IMR-90 (cell line): ENCODE measurements at regions not wholly inside any gene's neighbourhood (a gene's known extent, or its start where the extent isn't known, plus 50 kb on each side); places are given as distances from the start of the nearest gene placed in this dataset.

Source experiments
- ATAC-seq: fragments of 200-7000 bp; cut with Tn5 transposase; 2 replicates; pipeline ENCODE4 v1.9.1; 2020; ENCODE audit warnings: low read depth, mild to moderate bottlenecking, moderate library complexity
- BruUV-seq: library from RNA; stranded (reverse); fragments of 400-500 nt; replicated peaks from 2 replicates; lab custom pipeline; 2021; lab: Mats Ljungman, UMichigan
- CTCF ChIA-PET: fragments of 300-600 bp; formaldehyde crosslinking; extraction: SDS; loops from one replicate; lab custom pipeline; 2021; ENCODE audit warnings: antibody characterized with exemption; lab: Yijun Ruan, JAX
- POLR2A ChIA-PET: fragments of 300-600 bp; sonication (Branson Sonifier 250); formaldehyde crosslinking; loops from one replicate; lab custom pipeline; 2022; ENCODE audit warnings: antibody characterized with exemption; ENCODE audit not compliant: unreplicated experiment; lab: Charles Lee
- DNase-seq: peaks from one replicate; pipeline ENCODE4 v3.0.0; 2013
- H2AFZ ChIP-seq: replicated peaks from 2 replicates; pipeline ENCODE3; 2013; ENCODE audit warnings: low read length, mild to moderate bottlenecking; ENCODE audit not compliant: poor library complexity
- H2AK5ac ChIP-seq: 2 replicates; pipeline ENCODE4 v1.6.1; 2013; ENCODE audit warnings: low read depth, low read length, inconsistent platforms
- H2AK9ac ChIP-seq: replicated peaks from 2 replicates; pipeline ENCODE3; 2013; ENCODE audit warnings: mild to moderate bottlenecking, low read depth, low read length, moderate library complexity; ENCODE audit not compliant: poor library complexity
- H2BK120ac ChIP-seq: 2 replicates; pipeline ENCODE4 v1.6.1; 2013; ENCODE audit warnings: low read depth, low read length, inconsistent platforms
- H2BK15ac ChIP-seq: 3 replicates; pipeline ENCODE4 v1.6.1; 2013; ENCODE audit warnings: low read depth, low read length, inconsistent platforms
- H2BK20ac ChIP-seq: 2 replicates; pipeline ENCODE4 v1.6.1; 2013; ENCODE audit warnings: low read depth, mild to moderate bottlenecking, inconsistent platforms, low read length, moderate library complexity
- H2BK5ac ChIP-seq: 2 replicates; pipeline ENCODE4 v1.6.1; 2013; ENCODE audit warnings: mild to moderate bottlenecking, low read depth, low read length, inconsistent platforms; ENCODE audit not compliant: poor library complexity, severe bottlenecking
- H3K14ac ChIP-seq: replicated peaks from 2 replicates; pipeline ENCODE4 v1.6.1; 2013; ENCODE audit warnings: low read depth, low read length, inconsistent platforms
- H3K18ac ChIP-seq: 2 replicates; pipeline ENCODE4 v1.6.1; 2013; ENCODE audit warnings: low read depth, low read length, control low read depth
- H3K23ac ChIP-seq: 2 replicates; pipeline ENCODE4 v1.6.1; 2013; ENCODE audit warnings: low read depth, low read length, inconsistent platforms
- H3K27ac ChIP-seq: 2 replicates; pipeline ENCODE4 v1.5.1; 2013; ENCODE audit warnings: mild to moderate bottlenecking, control low read depth, low read length; ENCODE audit not compliant: insufficient read depth
- H3K27me3 ChIP-seq: 2 replicates; pipeline ENCODE4 v1.6.1; 2013; ENCODE audit warnings: low read length; ENCODE audit not compliant: control insufficient read depth, insufficient read depth
- H3K36me3 ChIP-seq: 2 replicates; pipeline ENCODE4 v1.6.1; 2013; ENCODE audit warnings: low read length, mixed read lengths; ENCODE audit not compliant: control insufficient read depth, insufficient read depth
- H3K4ac ChIP-seq: 2 replicates; pipeline ENCODE4 v1.6.1; 2013; ENCODE audit warnings: low read depth, low read length, inconsistent platforms
- H3K4me1 ChIP-seq: 2 replicates; pipeline ENCODE4 v1.6.1; 2013; ENCODE audit warnings: low read length, mixed read lengths; ENCODE audit not compliant: control insufficient read depth, insufficient read depth
- H3K4me2 ChIP-seq: 2 replicates; pipeline ENCODE4 v1.6.1; 2013; ENCODE audit warnings: low read depth, mild to moderate bottlenecking, control low read depth, low read length, moderate library complexity
- H3K4me3 ChIP-seq: 2 replicates; pipeline ENCODE4 v1.5.1; 2013; ENCODE audit warnings: low read depth, mild to moderate bottlenecking, control low read depth, low read length, moderate library complexity; ENCODE audit not compliant: insufficient read depth
- H3K56ac ChIP-seq: 2 replicates; pipeline ENCODE4 v1.6.1; 2013; ENCODE audit warnings: low read length, inconsistent platforms; ENCODE audit not compliant: insufficient read depth; ENCODE audit errors: extremely low read depth
- H3K79me1 ChIP-seq, 2 experiments: 2 replicates each; pipeline ENCODE4 v1.6.1; 2013; ENCODE audit warnings: low read length in 2 of 2, inconsistent platforms in 1 of 2, low read depth in 1 of 2
- H3K9ac ChIP-seq: 2 replicates; pipeline ENCODE4 v1.6.1; 2013; ENCODE audit warnings: low read depth, low read length, control low read depth
- H3K9me1 ChIP-seq: 2 replicates; pipeline ENCODE4 v1.6.1; 2013; ENCODE audit warnings: low read length, inconsistent platforms; ENCODE audit not compliant: insufficient read depth
- H3K9me3 ChIP-seq: 2 replicates; pipeline ENCODE4 v1.6.1; 2013; ENCODE audit warnings: low read length; ENCODE audit not compliant: control insufficient read depth, insufficient read depth
- H4K20me1 ChIP-seq: 2 replicates; pipeline ENCODE4 v1.6.1; 2013; ENCODE audit warnings: low read length, inconsistent platforms; ENCODE audit not compliant: insufficient read depth
- H4K5ac ChIP-seq: 2 replicates; pipeline ENCODE4 v1.6.1; 2013; ENCODE audit warnings: mild to moderate bottlenecking, low read depth, low read length, control low read depth
- H4K8ac ChIP-seq, 2 experiments: 2 replicates each; pipeline ENCODE4 v1.6.1; 2013; ENCODE audit warnings: low read depth in 2 of 2, low read length in 2 of 2, control low read depth in 1 of 2, inconsistent platforms in 1 of 2
- H4K91ac ChIP-seq: 2 replicates; pipeline ENCODE4 v1.6.1; 2013; ENCODE audit warnings: low read depth, low read length, inconsistent platforms; ENCODE audit not compliant: insufficient read depth
- BHLHE40 ChIP-seq: fragments of 150-350 bp; IDR thresholded peaks from 2 replicates; pipeline ENCODE4 v1.6.1; 2016; ENCODE audit warnings: mild to moderate bottlenecking, low read depth, low read length
- CEBPB ChIP-seq: IDR thresholded peaks from 2 replicates; pipeline ENCODE4 v1.6.1; 2012; ENCODE audit warnings: low read depth, low read length, improper control_type of control experiment
- CHD1 ChIP-seq: IDR thresholded peaks from 2 replicates; pipeline ENCODE4 v1.6.1; 2012; ENCODE audit warnings: low read depth, low read length, improper control_type of control experiment
- FOS ChIP-seq: fragments of 150-350 bp; IDR thresholded peaks from 2 replicates; pipeline ENCODE4 v1.6.1; 2016; ENCODE audit warnings: low read depth, low read length
- MAFK ChIP-seq: IDR thresholded peaks from 2 replicates; pipeline ENCODE4 v1.6.1; 2012; ENCODE audit warnings: low read depth, low read length, improper control_type of control experiment
- MAZ ChIP-seq: IDR thresholded peaks from 2 replicates; pipeline ENCODE4 v1.6.1; 2012; ENCODE audit warnings: low read depth, mild to moderate bottlenecking, low read length, improper control_type of control experiment, moderate library complexity, borderline replicate concordance
- MXI1 ChIP-seq: IDR thresholded peaks from 2 replicates; pipeline ENCODE4 v1.6.1; 2012; ENCODE audit warnings: low read depth, mild to moderate bottlenecking, low read length, moderate library complexity, borderline replicate concordance
- NFE2L2 ChIP-seq: fragments of 150-350 bp; IDR thresholded peaks from 2 replicates; pipeline ENCODE4 v1.6.1; 2016; ENCODE audit warnings: low read depth, mild to moderate bottlenecking, low read length
- POLR2A ChIP-seq: IDR thresholded peaks from 2 replicates; pipeline ENCODE4 v1.6.1; 2012; ENCODE audit warnings: mild to moderate bottlenecking, low read depth, low read length
- RAD21 ChIP-seq: IDR thresholded peaks from 2 replicates; pipeline ENCODE4 v1.6.1; 2012; ENCODE audit warnings: low read length, improper control_type of control experiment
- RCOR1 ChIP-seq: IDR thresholded peaks from 2 replicates; pipeline ENCODE4 v1.6.1; 2012; ENCODE audit warnings: mild to moderate bottlenecking, low read length, improper control_type of control experiment; ENCODE audit not compliant: insufficient replicate concordance
- RFX5 ChIP-seq: IDR thresholded peaks from 2 replicates; pipeline ENCODE4 v1.8.0; 2012; ENCODE audit warnings: low read depth, mild to moderate bottlenecking, low read length, moderate library complexity
- SMC3 ChIP-seq: fragments of 150-350 bp; IDR thresholded peaks from 2 replicates; pipeline ENCODE4 v1.6.1; 2016; ENCODE audit warnings: low read depth, mild to moderate bottlenecking, antibody characterized with exemption, low read length, moderate library complexity
- WGBS, 2 experiments: methylation state at CpG; one replicate each; pipeline versions ENCODE4 v1.1.5 to v1.1.7; 2013; ENCODE audit warnings: missing lambda C conversion rate in 2 of 2; ENCODE audit not compliant: insufficient read length in 1 of 2; ENCODE audit errors: extremely low coverage in 2 of 2; 5-methylcytosine and 5-hydroxymethylcytosine counted together
- dilution Hi-C: fragments of 300-500 bp; cut with HindIII; formaldehyde crosslinking; loops from one replicate; pipeline ENCODE4 v1.14.3; 2018; ENCODE audit warnings: low sequenced_read_pairs; ENCODE audit not compliant: unreplicated experiment
- in situ Hi-C: fragments of 300-500 bp; cut with MboI; formaldehyde crosslinking; loops from 3 replicates; pipeline ENCODE4 v1.14.3; 2019; ENCODE audit warnings: low sequenced_read_pairs, inconsistent platforms, mixed read lengths
- intact Hi-C: fragments of 100-400 bp; cut with micrococcal nuclease; formaldehyde crosslinking; loops from 2 replicates; pipeline ENCODE4 v1.10.0; 2022
- TF ChIP-seq, protein P1 (sequence below): conservative IDR thresholded peaks from 2 replicates; pipeline ENCODE4 v1.5.1; 2012; ENCODE audit warnings: mild to moderate bottlenecking, low read depth, low read length, improper control_type of control experiment
- TF ChIP-seq, protein P2 (sequence below): fragments of 150-350 bp; IDR thresholded peaks from 2 replicates; pipeline ENCODE4 v1.6.1; 2017; ENCODE audit warnings: mild to moderate bottlenecking, antibody characterized with exemption, low read length, low read depth

DNA sequence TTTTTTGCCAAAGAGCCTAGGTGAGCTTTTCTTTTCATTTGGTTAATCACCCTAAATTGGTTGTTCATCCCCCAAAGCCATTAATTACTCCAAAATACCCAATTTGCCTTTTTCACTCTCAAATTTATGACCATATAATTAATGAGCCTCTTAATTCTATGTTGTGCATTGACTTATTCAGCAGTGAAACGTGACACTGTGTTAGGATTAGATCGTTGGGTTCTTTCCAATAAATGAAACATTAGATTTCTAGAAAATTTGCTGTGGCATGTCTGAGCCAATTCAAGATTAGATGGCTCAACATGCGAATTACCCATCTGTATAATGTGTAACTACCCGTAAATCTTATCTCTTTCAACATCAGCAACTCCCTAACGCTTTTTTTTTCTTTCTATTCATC is 273.4 kb downstream of the BMP4 start:
- Histone ChIP-seq H3K4ac (no peak overlapping the region), H3K9me3 (no peaks in the 10 kb centered on the region), H2AK5ac (no peak overlapping the region), H3K14ac (no peak overlapping the region), H2BK20ac (no peak overlapping the region), H2BK5ac (no peak overlapping the region), H3K27ac (no peak overlapping the region), H3K18ac (no peak overlapping the region), H4K8ac (no peak overlapping the region), H2BK15ac (no peak overlapping the region), H4K91ac (no peak overlapping the region), H3K4me1 (no peaks in the 10 kb centered on the region), H4K20me1 (no peaks in the 10 kb centered on the region), H3K4me3 (no peak overlapping the region), H3K4me2 (no peak overlapping the region), H2BK120ac (no peak overlapping the region), H3K56ac (no peak overlapping the region), H2AFZ (no peak overlapping the region), H3K9ac (no peak overlapping the region), H3K23ac (no peak overlapping the region), H2AK9ac (no peak overlapping the region), H3K9me1 (no peaks in the 10 kb centered on the region), H3K27me3 (peaks cover 11% of the 10 kb centered on the region; the same call in 1 of the 2 replicates), H3K36me3 (no peaks in the 10 kb centered on the region), H3K79me1 (no peaks in the 10 kb centered on the region), H4K5ac (no peak overlapping the region)
- BruUV-seq = no TSS peak
- in situ Hi-C loops (no loop called here), dilution Hi-C loops (no loop called here), intact Hi-C loops (no loop called here)
- DNase-seq = no peak
- no CpG with 5 or more reads among the region's 5 CpGs for WGBS, 2 experiments
- ChIA-PET POLR2A (no interaction called here), CTCF (interaction anchor here (0.9 kb wide), 1 partner anchor 11 kb away, joined by 4 read pairs; no protein-coding TSS in a partner anchor)
- no peak for ATAC-seq
- TF ChIP-seq RFX5 = no peak
- no peak for TF ChIP-seq SMC3
- no peak for TF ChIP-seq CHD1
- TF ChIP-seq MXI1 = no peak
- TF ChIP-seq, protein P1, sequence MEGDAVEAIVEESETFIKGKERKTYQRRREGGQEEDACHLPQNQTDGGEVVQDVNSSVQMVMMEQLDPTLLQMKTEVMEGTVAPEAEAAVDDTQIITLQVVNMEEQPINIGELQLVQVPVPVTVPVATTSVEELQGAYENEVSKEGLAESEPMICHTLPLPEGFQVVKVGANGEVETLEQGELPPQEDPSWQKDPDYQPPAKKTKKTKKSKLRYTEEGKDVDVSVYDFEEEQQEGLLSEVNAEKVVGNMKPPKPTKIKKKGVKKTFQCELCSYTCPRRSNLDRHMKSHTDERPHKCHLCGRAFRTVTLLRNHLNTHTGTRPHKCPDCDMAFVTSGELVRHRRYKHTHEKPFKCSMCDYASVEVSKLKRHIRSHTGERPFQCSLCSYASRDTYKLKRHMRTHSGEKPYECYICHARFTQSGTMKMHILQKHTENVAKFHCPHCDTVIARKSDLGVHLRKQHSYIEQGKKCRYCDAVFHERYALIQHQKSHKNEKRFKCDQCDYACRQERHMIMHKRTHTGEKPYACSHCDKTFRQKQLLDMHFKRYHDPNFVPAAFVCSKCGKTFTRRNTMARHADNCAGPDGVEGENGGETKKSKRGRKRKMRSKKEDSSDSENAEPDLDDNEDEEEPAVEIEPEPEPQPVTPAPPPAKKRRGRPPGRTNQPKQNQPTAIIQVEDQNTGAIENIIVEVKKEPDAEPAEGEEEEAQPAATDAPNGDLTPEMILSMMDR = no peak
- TF ChIP-seq BHLHE40 = no peak
- TF ChIP-seq RCOR1 = no peak
- TF ChIP-seq FOS = no peak
- TF ChIP-seq, protein P2, sequence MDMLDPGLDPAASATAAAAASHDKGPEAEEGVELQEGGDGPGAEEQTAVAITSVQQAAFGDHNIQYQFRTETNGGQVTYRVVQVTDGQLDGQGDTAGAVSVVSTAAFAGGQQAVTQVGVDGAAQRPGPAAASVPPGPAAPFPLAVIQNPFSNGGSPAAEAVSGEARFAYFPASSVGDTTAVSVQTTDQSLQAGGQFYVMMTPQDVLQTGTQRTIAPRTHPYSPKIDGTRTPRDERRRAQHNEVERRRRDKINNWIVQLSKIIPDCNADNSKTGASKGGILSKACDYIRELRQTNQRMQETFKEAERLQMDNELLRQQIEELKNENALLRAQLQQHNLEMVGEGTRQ = no peak
- TF ChIP-seq POLR2A = no peak
- no peak for TF ChIP-seq MAZ
- no peak for TF ChIP-seq CEBPB
- no peak for TF ChIP-seq NFE2L2
- TF ChIP-seq RAD21 = no peak
- TF ChIP-seq MAFK = no peak
